Upper lobe of right lung (tissue), 1 donor: ENCODE measurements at regions not wholly inside any gene's neighbourhood (a gene's known extent, or its start where the extent isn't known, plus 50 kb on each side); places are given as distances from the start of the nearest gene placed in this dataset.

Experiments
- ATAC-seq: fragments of 200-7000 bp; cut with Tn5 transposase; one replicate; pipeline ENCODE4 v1.9.1; 2020; ENCODE audit warnings: mild to moderate bottlenecking, moderate library complexity
- DNase-seq: peaks from one replicate; pipeline ENCODE4 v3.0.0-alpha.2; 2020
- H3K27ac ChIP-seq: fragments of 200-600 bp; one replicate; pipeline ENCODE4 v1.8.0; 2022
- H3K27me3 ChIP-seq: fragments of 200-600 bp; one replicate; pipeline ENCODE4 v1.8.0; 2022; ENCODE audit warnings: mild to moderate bottlenecking
- H3K36me3 ChIP-seq: fragments of 200-600 bp; one replicate; pipeline ENCODE4 v1.8.0; 2022
- H3K4me1 ChIP-seq: fragments of 200-600 bp; one replicate; pipeline ENCODE4 v1.8.0; 2022
- H3K4me3 ChIP-seq: fragments of 200-600 bp; one replicate; pipeline ENCODE4 v1.8.0; 2022; ENCODE audit warnings: mild to moderate bottlenecking
- H3K9me3 ChIP-seq: fragments of 200-600 bp; one replicate; pipeline ENCODE4 v1.8.0; 2022
- intact Hi-C: fragments of 100-400 bp; cut with DNase I; formaldehyde crosslinking; loops from one replicate; pipeline ENCODE4 v1.11.0; 2022
- TF ChIP-seq, protein P1 (sequence below): fragments of 200-600 bp; IDR thresholded peaks from one replicate; pipeline ENCODE4 v1.8.0; 2022; ENCODE audit warnings: antibody characterized with exemption
- donor health status: DM: no; HTN: yes; CAD: no; lungs with severe emphysema.

DNA sequence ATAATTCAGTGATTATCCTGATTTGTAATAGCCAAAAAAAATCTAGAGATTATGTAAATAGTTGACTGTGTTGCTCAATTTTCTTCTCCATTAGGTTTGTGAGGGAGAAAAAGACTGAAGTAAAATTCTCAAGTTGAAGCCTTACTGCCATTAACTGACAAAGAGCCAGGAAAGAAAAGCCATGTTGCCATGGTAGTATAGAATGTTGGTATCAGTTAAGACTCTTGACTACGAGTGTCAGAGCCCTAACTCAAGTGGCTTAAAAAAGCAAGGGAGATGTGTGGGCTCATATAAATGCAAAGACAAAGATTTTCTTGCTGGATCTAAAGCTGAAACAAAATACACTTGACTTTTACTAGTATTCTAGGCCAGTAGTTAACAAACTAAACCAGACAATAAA is 571.7 kb downstream of the KCTD16 start:
- DNase-seq, result no peak
- ATAC-seq, result no peak
- no peaks in the 10 kb centered on the region for H3K9me3 ChIP-seq
- TF ChIP-seq, protein P1, sequence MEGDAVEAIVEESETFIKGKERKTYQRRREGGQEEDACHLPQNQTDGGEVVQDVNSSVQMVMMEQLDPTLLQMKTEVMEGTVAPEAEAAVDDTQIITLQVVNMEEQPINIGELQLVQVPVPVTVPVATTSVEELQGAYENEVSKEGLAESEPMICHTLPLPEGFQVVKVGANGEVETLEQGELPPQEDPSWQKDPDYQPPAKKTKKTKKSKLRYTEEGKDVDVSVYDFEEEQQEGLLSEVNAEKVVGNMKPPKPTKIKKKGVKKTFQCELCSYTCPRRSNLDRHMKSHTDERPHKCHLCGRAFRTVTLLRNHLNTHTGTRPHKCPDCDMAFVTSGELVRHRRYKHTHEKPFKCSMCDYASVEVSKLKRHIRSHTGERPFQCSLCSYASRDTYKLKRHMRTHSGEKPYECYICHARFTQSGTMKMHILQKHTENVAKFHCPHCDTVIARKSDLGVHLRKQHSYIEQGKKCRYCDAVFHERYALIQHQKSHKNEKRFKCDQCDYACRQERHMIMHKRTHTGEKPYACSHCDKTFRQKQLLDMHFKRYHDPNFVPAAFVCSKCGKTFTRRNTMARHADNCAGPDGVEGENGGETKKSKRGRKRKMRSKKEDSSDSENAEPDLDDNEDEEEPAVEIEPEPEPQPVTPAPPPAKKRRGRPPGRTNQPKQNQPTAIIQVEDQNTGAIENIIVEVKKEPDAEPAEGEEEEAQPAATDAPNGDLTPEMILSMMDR, result no peak
- H3K4me1 ChIP-seq, result no peaks in the 10 kb centered on the region
- H3K4me3 ChIP-seq, result no peak overlapping the region
- intact Hi-C loops, result no loop called here
- no peak overlapping the region for H3K27ac ChIP-seq
- no peaks in the 10 kb centered on the region for H3K27me3 ChIP-seq
- no peaks in the 10 kb centered on the region for H3K36me3 ChIP-seq

DNA sequence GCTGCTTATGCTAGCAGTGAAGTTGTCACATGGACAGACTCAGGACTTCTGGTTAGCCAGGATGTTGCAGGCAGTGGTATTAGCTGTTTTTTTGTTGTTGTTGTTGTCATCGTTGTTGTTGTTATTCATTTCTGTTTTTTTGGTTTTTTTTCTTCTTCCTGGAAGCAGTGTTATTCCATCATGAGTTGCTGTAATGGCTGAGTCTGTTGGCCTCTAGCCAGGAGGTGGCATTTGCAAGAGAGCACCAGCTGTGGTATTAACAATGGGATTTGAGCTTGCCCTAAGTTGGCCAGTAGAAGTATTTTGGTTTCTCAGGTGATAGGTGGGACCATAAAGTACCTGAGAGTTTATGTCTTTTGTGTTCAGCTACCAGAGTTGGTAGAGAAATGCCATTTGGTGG is 561.1 kb downstream of the KCTD16 start:
- ATAC-seq, result no peak
- no peaks in the 10 kb centered on the region for H3K4me1 ChIP-seq

DNA sequence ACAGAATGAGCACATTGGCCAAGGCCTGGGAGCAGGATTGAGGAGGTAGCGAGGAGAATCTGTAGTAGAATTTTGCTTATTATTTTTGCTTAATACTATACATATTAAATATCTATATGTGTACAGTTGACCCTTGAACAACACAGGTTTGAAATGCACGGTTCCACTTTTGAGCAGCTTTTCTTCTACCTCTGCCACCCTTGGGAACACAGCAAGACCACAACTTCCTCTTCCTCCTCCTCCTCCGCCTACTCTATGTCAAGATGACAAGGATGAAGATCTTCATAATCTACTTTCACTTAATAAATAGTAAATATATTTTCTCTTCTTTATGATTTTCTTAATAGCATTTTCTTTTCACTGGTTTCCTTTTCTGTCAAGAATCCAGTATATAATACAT is 541.4 kb downstream of the KCTD16 start:
- Histone ChIP-seq H3K36me3 (no peaks in the 10 kb centered on the region), H3K4me3 (no peak overlapping the region), H3K9me3 (no peaks in the 10 kb centered on the region), H3K27ac (no peak overlapping the region), H3K4me1 (no peaks in the 10 kb centered on the region), H3K27me3 (no peaks in the 10 kb centered on the region)
- no peak for DNase-seq
- TF ChIP-seq, protein P1, result no peak
- no peak for ATAC-seq
- intact Hi-C loops, result no loop called here

More for the DNA sequence above, 561.1 kb downstream of the KCTD16 start:
- H3K4me3 ChIP-seq, result no peak overlapping the region
- H3K27ac ChIP-seq, result no peak overlapping the region
- intact Hi-C loops, result no loop called here
- no peaks in the 10 kb centered on the region for H3K27me3 ChIP-seq
- no peaks in the 10 kb centered on the region for H3K36me3 ChIP-seq
- DNase-seq, result no peak
- TF ChIP-seq, protein P1, result no peak
- no peaks in the 10 kb centered on the region for H3K9me3 ChIP-seq

DNA sequence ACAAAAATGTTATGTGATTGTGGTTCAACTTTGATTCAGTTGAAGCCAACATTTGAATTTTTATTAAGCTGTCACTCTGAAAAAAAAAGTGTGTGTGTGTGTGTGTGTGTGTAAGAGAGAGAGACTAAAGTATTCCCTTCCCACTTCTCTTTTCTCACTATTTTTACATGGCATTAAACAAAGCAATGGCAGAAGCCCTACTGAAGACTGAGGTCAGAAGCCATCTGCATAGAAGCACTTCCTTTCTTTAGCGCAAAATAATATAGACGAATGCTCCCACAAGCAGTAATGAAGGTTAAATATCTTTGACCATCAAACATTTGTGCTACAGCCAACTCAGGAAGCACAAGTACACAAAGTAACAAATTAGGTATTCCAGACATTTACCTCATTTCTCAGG is 540.5 kb downstream of the KCTD16 start:
- intact Hi-C loops, result no loop called here
- H3K36me3 ChIP-seq, result no peaks in the 10 kb centered on the region
- no peaks in the 10 kb centered on the region for H3K4me1 ChIP-seq
- H3K4me3 ChIP-seq, result no peak overlapping the region
- ATAC-seq (no peak), DNase-seq (no peak)
- no peaks in the 10 kb centered on the region for H3K9me3 ChIP-seq
- TF ChIP-seq, protein P1, result no peak
- no peak overlapping the region for H3K27ac ChIP-seq
- no peaks in the 10 kb centered on the region for H3K27me3 ChIP-seq

DNA sequence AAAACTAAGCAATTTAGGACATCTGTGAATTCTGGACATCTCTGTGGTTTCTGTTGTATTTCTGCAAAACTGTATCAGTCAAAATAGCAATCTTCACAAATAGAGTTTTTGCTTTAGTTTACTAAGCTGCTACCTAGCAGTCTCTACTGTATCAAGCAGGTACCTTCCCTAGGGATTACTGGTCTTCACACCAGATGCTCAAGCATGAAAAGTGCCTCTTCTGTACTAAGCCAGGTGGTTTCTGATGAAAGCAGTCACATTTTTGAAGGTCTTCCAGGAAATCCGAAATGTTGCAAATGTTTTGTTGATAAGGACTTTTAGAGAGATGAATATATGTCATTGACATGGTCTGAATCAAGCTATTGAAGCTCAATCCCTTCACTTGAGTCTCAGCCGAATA is 540.0 kb downstream of the KCTD16 start:
- DNase-seq, result no peak
- H3K9me3 ChIP-seq, result no peaks in the 10 kb centered on the region
- no peak for ATAC-seq
- no peak overlapping the region for H3K4me3 ChIP-seq
- TF ChIP-seq, protein P1, result no peak
- H3K27ac ChIP-seq, result no peak overlapping the region
- no peaks in the 10 kb centered on the region for H3K4me1 ChIP-seq
- H3K27me3 ChIP-seq, result no peaks in the 10 kb centered on the region
- intact Hi-C loops, result no loop called here
- H3K36me3 ChIP-seq, result no peaks in the 10 kb centered on the region

DNA sequence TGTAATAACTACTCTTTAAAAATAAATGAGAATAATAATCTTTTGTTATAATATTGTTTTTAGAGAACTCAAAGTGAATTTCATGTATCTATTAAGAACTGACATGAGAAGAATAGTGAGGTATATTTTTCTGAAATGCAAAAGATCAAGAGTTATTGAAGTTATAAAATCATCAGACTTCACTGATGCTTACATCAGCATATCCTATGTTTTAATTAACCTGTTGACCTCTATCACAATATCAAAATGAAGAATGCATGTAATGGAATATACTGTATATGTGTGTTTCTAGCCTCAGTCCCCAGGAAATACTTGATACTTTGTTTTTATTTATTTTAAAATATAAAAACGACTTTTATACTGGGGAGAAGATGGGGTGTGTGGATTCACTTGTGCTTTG is 533.1 kb downstream of the KCTD16 start:
- Histone ChIP-seq H3K9me3 (no peaks in the 10 kb centered on the region), H3K27me3 (no peaks in the 10 kb centered on the region), H3K36me3 (no peaks in the 10 kb centered on the region), H3K27ac (no peak overlapping the region), H3K4me1 (no peaks in the 10 kb centered on the region), H3K4me3 (no peak overlapping the region)
- ATAC-seq (no peak), DNase-seq (no peak)
- intact Hi-C loops, result no loop called here
- TF ChIP-seq, protein P1, result no peak
